HepG2 (cell line): ENCODE measurements at regions not wholly inside any gene's neighbourhood (a gene's known extent, or its start where the extent isn't known, plus 50 kb on each side); places are given as distances from the start of the nearest gene placed in this dataset.

ENCODE experiments used
- ATAC-seq: fragments of 200-7000 bp; cut with Tn5 transposase; 3 replicates; pipeline ENCODE4 v1.9.1; 2020; ENCODE audit warnings: mild to moderate bottlenecking, moderate library complexity
- BruUV-seq: library from RNA; stranded (reverse); fragments of 400-500 nt; replicated peaks from 2 replicates; lab custom pipeline; 2021; lab: Mats Ljungman, UMichigan
- CTCF ChIA-PET: fragments of 300-600 bp; formaldehyde crosslinking; extraction: SDS; loops from one replicate; lab custom pipeline; 2021; ENCODE audit warnings: low total read pairs, inconsistent platforms, low intra/inter-chr PET ratio; lab: Yijun Ruan, JAX
- POLR2A ChIA-PET: fragments of 350-600 bp; sonication (Branson Sonifier 250); formaldehyde crosslinking; loops from one replicate; lab custom pipeline; 2020; ENCODE audit warnings: antibody characterized with exemption, inconsistent platforms; lab: Yijun Ruan, JAX
- DNase-seq: peaks from one replicate; pipeline ENCODE4 v3.0.0-alpha.2; 2015; ENCODE audit warnings: low spot score
- FAIRE-seq: peaks from 3 replicates; lab custom pipeline; 2011; peaks lifted over from hg19 to GRCh38; lab: Jason Lieb, UNC
- H2AFZ ChIP-seq: one replicate; pipeline ENCODE4 v1.6.1; 2011; ENCODE audit warnings: low read length, inconsistent platforms
- H3K27ac ChIP-seq: fragments of 300-600 bp; 3 replicates; pipeline ENCODE4 v1.8.0; 2011; ENCODE audit warnings: mixed run types, mild to moderate bottlenecking, mixed read lengths, low read length, inconsistent platforms; ENCODE audit not compliant: insufficient read depth; ENCODE audit errors: extremely low read length
- H3K27me3 ChIP-seq, 2 experiments: fragments of 200-600 bp in 1 of 2; 2 replicates in 1 of 2; 3 replicates in 1 of 2; pipeline versions ENCODE4 v1.6.0 to v1.8.0; 2011; ENCODE audit warnings: low read length in 2 of 2, mild to moderate bottlenecking in 2 of 2, moderate library complexity in 2 of 2, inconsistent platforms in 1 of 2; ENCODE audit not compliant: insufficient read depth in 2 of 2, control insufficient read depth in 1 of 2
- H3K36me3 ChIP-seq, 2 experiments: fragments of 200-600 bp in 1 of 2; replicated peaks in 1 of 2; 2 replicates in 1 of 2; 3 replicates in 1 of 2; pipeline versions ENCODE4 v1.5.1 to v1.8.0; 2011; ENCODE audit warnings: low read length in 2 of 2, inconsistent platforms in 1 of 2; ENCODE audit not compliant: insufficient read depth in 2 of 2, control insufficient read depth in 1 of 2
- H3K4me1 ChIP-seq: 2 replicates; pipeline ENCODE4 v1.5.1; 2012; ENCODE audit warnings: low read length, inconsistent platforms; ENCODE audit not compliant: insufficient read depth
- H3K4me2 ChIP-seq: 2 replicates; pipeline ENCODE4 v1.6.0; 2011; ENCODE audit warnings: low read depth, low read length, inconsistent platforms
- H3K4me3 ChIP-seq, 3 experiments: fragments of 200-600 bp in 1 of 3; sonication (generic), shearing (Covaris generic) in 1 of 3; replicated peaks in 1 of 3; 2 replicates each; pipeline ENCODE4 v1.5.1; 2011 to 2016; ENCODE audit warnings: low read length in 3 of 3, inconsistent platforms in 2 of 3, low read depth in 2 of 3, mild to moderate bottlenecking in 2 of 3, control low read depth in 1 of 3, mixed read lengths in 1 of 3; ENCODE audit not compliant: insufficient read depth in 1 of 3
- H3K79me2 ChIP-seq: one replicate; pipeline ENCODE4 v1.6.1; 2011; ENCODE audit warnings: low read length, inconsistent platforms; ENCODE audit not compliant: insufficient read depth
- H3K9ac ChIP-seq: 2 replicates; pipeline ENCODE4 v1.6.0; 2011; ENCODE audit warnings: mild to moderate bottlenecking, low read depth, low read length, inconsistent platforms; ENCODE audit not compliant: insufficient read depth
- H3K9me3 ChIP-seq: 2 replicates; pipeline ENCODE4 v1.5.1; 2012; ENCODE audit warnings: mild to moderate bottlenecking, low read length
- H4K20me1 ChIP-seq: 2 replicates; pipeline ENCODE4 v1.6.0; 2011; ENCODE audit warnings: inconsistent platforms, mild to moderate bottlenecking, low read length, moderate library complexity; ENCODE audit not compliant: insufficient read depth
- JUND ChIP-seq: sonication (generic); formaldehyde crosslinking; IDR thresholded peaks from 2 replicates; pipeline ENCODE4 v1.8.0; 2022; ENCODE audit warnings: mild to moderate bottlenecking, missing genetic modification reagents
- WGBS: methylation state at CpG from one replicate; pipeline ENCODE4 v1.1.6; 2017; ENCODE audit warnings: low lambda C conversion rate; 5-methylcytosine and 5-hydroxymethylcytosine counted together
- in situ Hi-C: cut with HindIII; loops from 2 replicates; pipeline ENCODE4 v1.10.0; 2017; ENCODE audit warnings: low pct_unique_long_range_greater_than_20kb; ENCODE audit not compliant: extremely low pct_ligation_motif_present
- intact Hi-C: fragments of 100-400 bp; cut with micrococcal nuclease; formaldehyde crosslinking; loops from one replicate; pipeline ENCODE4 v1.10.0; 2022; ENCODE audit not compliant: unreplicated experiment
- TF ChIP-seq, protein P1 (sequence below): sonication (generic); formaldehyde crosslinking; IDR thresholded peaks from 2 replicates; pipeline ENCODE4 v1.9.0; 2022; ENCODE audit warnings: low read depth, missing genetic modification reagents
- TF ChIP-seq, protein P2 (sequence below): sonication (generic); formaldehyde crosslinking; IDR thresholded peaks from 2 replicates; pipeline ENCODE4 v1.5.0; 2020; ENCODE audit warnings: mild to moderate bottlenecking, missing genetic modification reagents

DNA sequence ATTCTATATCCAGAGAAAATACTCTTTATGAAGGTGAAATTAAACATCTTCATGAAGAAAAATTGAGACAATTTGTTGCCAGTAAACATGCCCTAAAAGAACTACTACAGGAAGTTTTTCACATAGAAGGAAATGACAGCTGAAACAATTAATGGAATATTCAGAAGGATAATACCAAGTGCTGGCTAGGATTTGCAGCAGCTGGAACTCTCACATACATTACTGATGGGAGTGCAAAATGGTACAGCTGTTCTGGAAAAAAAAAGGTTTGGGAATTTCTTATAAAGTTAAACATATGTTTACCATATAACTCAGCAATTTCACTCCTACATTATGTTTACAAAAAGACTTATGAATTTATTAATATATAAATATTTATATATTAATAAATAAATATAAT lies 193.2 kb upstream of the FAT4 start (continued):
- TF ChIP-seq, protein P1, sequence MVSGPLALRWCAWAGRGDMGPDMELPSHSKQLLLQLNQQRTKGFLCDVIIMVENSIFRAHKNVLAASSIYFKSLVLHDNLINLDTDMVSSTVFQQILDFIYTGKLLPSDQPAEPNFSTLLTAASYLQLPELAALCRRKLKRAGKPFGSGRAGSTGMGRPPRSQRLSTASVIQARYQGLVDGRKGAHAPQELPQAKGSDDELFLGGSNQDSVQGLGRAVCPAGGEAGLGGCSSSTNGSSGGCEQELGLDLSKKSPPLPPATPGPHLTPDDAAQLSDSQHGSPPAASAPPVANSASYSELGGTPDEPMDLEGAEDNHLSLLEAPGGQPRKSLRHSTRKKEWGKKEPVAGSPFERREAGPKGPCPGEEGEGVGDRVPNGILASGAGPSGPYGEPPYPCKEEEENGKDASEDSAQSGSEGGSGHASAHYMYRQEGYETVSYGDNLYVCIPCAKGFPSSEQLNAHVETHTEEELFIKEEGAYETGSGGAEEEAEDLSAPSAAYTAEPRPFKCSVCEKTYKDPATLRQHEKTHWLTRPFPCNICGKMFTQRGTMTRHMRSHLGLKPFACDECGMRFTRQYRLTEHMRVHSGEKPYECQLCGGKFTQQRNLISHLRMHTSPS, result no peak
- TF ChIP-seq, protein P2, sequence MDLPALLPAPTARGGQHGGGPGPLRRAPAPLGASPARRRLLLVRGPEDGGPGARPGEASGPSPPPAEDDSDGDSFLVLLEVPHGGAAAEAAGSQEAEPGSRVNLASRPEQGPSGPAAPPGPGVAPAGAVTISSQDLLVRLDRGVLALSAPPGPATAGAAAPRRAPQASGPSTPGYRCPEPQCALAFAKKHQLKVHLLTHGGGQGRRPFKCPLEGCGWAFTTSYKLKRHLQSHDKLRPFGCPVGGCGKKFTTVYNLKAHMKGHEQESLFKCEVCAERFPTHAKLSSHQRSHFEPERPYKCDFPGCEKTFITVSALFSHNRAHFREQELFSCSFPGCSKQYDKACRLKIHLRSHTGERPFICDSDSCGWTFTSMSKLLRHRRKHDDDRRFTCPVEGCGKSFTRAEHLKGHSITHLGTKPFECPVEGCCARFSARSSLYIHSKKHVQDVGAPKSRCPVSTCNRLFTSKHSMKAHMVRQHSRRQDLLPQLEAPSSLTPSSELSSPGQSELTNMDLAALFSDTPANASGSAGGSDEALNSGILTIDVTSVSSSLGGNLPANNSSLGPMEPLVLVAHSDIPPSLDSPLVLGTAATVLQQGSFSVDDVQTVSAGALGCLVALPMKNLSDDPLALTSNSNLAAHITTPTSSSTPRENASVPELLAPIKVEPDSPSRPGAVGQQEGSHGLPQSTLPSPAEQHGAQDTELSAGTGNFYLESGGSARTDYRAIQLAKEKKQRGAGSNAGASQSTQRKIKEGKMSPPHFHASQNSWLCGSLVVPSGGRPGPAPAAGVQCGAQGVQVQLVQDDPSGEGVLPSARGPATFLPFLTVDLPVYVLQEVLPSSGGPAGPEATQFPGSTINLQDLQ, result no peak

DNA sequence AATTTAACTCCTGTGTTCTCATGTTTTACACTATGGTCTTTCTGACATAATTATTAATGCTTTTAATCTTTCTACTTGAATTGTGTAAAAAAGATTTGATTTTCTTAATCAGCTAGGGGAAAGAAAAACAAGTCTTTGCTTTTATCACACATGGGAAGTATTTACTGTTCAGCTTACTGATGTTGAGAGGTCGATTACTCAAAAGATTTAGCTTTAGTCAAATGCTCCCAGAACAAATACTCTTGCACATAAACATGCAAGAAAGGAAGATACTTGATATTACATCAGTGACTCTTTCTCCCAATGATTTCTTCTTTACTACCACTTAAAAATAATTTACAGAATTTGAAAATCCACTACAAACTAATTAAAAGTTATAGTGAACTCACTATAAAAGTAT lies 198.3 kb upstream of the FAT4 start:
- Histone ChIP-seq H3K27ac (no peak overlapping the region), H4K20me1 (no peaks in the 10 kb centered on the region), H3K27me3 (no peaks in the 10 kb centered on the region), H2AFZ (no peak overlapping the region), H3K9ac (no peak overlapping the region), H3K36me3 (no peaks in the 10 kb centered on the region), H3K9me3 (no peaks in the 10 kb centered on the region), H3K4me1 (no peaks in the 10 kb centered on the region), H3K4me3 (no peak overlapping the region), H3K4me2 (no peak overlapping the region), H3K79me2 (no peaks in the 10 kb centered on the region)
- ChIA-PET CTCF (no interaction called here), POLR2A (no interaction called here)
- no peak for DNase-seq
- no TSS peak for BruUV-seq
- in situ Hi-C loops (no loop called here), intact Hi-C loops (no loop called here)
- TF ChIP-seq JUND (CRISPR knock-in tag), result no peak
- WGBS, result 0% methylated on average over 1 of the region's 1 CpG
- no peak for ATAC-seq
- no peak for FAIRE-seq
